GM18868 (cell line): ENCODE measurements at regions not wholly inside any gene's neighbourhood (a gene's known extent, or its start where the extent isn't known, plus 50 kb on each side); places are given as distances from the start of the nearest gene placed in this dataset.
"Not testable (repeated sequence)": the region's sequence is repeated elsewhere in the genome, so short reads cannot be mapped to it uniquely, and the experiment has no call there.

ENCODE experiments used
- ATAC-seq: cut with Tn5 transposase; IDR thresholded peaks from one replicate; pipeline ENCODE4 v1.9.1; 2021; ENCODE audit warnings: mild to moderate bottlenecking, moderate library complexity; ENCODE audit not compliant: unreplicated experiment

DNA sequence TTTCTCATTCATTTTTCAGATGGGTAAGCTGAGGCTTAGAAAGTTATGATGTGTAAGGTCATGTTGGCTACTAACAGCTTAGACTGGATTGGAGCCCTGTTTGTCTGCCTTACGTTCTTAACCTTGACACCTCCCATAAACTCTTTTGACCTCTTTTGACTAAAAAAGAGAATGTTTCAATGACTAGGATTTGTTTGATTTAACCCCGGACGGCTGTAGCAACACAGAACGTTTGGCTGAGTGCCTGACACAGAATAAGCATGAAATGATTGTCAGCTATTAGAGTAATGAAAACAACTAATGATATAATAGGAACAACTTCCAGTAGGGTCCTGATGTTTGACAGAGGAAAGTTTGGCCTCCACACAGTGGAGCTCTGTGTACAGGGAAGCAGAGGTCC lies 83.3 kb upstream of the PDZD8 start:
- no peak for ATAC-seq

DNA sequence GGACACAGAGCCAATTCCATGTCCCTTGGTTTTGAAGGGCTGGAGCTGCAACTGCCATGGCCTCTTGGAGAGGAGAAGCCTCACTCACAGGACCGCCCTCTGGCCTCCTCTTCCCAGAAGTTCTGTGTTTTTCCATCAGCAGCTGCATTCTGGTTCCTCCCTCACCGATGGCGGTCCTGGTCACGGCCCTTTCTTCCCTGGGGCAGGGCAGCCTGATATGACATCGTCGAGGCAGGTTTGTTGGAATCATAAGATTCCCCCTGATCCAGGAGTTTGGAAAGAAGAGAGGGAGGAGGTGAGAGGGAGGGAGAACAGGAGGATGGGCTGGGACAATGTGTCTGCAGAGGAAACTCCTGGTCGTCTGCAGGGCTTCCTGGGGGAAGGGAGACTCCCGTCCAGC lies 82.7 kb upstream of the PDZD8 start:
- no peak for ATAC-seq

DNA sequence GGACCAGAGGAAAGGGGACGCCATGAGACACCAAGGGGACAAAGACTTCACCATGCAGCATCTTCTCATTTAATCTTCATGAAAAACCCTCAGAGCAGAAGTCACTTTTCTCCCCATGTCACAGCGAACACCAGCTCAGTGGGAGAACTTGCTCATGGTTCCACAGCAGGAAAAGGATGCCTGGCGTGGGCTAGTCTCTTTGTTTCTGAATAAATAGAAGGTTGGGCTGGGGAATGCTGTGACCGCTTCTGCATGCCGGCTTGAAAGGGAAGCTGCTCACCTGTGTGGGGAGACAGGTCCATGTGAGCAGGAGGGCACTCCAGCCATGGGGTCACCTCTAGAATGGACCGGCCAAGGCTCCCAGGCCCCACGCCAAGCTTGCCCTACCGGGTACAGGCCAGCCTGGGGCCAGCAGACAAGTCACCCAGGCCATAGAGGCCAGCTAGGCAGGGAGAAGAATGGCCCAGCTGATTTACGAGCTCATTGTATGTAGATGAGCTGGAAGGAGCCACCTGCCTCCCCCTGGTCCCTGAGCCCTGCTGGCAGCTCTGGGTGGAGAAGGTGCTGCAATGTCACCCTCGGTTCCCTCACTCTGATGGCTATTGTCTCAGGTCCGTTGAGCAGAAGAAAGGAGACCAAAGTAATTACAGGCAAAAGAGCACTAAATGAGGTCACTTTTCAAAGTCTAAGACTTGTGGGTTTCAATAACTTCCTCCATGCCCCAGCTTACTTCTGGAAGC lies 82.0 kb upstream of the PDZD8 start:
- no peak for ATAC-seq

GRCh38 chr10:117455346-117455745 lies 80.1 kb upstream of the PDZD8 start:
- no peak for ATAC-seq

DNA sequence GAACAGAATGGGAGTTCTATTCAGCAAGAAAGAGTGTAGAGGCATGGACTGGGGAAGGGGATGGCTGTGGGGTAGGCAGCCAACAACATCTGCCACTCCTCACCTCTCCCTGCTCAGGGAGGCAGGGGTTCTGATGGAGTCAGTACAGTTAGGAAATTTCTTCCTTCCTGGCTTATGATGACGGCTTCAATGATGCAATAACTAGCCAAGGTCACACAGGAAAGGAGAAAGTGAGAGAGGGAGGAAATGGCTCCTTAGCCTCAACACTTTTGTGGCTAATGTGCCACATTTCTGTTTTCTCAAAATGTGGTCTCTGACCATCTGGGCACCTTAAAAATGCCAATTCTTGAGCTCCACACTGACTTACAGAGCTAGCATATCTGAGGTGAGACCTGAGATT lies 79.3 kb upstream of the PDZD8 start:
- no peak for ATAC-seq

DNA sequence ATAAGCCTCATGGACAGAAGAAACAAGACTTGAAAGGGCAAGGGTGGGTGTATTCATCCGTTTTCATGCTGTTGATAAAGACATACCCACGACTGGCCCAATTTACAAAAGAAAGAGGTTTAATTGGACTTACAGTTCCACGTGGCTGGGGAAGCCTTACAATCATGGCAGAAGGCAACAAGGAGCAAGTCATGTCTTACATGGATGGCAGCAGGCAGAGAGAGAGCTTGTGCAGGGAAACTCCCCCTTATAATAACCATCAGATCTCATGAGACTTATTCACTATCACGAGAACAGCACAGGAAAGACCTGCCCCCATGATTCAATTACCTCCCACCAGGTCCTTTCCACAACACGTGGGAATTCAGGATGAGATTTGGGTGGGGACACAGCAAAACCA lies 78.2 kb upstream of the PDZD8 start:
- not testable (repeated sequence) for ATAC-seq

- no peak for ATAC-seq
Observed at GRCh38 chr10:117450940-117451339, 75.7 kb upstream of the PDZD8 start.

DNA sequence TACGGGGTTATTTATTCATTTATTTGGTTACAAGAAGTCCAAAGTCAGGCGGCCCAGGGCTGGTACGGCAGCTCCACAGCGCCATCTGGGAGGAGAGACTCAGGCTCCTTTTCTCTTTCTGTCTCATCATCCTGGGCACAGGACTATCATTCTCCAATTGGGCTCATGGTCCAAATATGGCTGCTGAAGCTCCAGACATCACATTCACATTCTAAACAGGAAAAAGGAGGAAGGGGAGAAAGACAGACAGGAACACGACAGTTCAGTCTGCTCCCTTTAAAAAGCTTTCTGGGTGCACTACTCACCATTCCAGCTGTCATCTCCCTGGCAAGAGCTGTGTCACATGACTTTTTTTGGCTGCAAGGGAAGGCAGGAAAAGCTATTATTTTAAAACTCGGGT lies 74.4 kb upstream of the PDZD8 start:
- no peak for ATAC-seq

DNA sequence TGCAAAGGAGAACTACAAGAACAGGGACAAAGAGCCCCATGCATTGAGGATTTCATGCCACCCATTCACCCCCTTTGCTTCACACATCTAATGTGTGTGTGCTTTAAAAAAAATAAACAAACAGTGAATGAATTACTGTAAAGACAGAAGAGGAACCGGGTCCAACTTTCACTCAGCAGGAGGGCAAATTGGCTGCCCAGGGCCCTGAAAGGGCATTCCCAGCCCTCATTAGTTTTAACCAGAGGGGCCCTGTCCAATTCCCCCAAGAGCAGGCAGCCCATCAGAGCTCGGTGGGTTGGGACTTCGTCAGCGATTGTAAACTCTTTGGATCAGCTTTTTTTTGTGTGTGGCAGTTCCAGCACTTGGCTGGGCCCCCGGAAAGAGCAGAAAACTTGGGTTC lies 73.6 kb upstream of the PDZD8 start:
- ATAC-seq: no peak

- no peak for ATAC-seq
Observed at GRCh38 chr10:117445992-117446391, 70.8 kb upstream of the PDZD8 start.

- ATAC-seq: no peak
Observed at GRCh38 chr10:117444497-117445040, 69.3 kb upstream of the PDZD8 start.

- ATAC-seq: no peak
Observed at GRCh38 chr10:117443686-117444041, 68.4 kb upstream of the PDZD8 start.

- ATAC-seq: peak; percentile 83
Observed at GRCh38 chr10:117442944-117443685, 67.9 kb upstream of the PDZD8 start.

- ATAC-seq: no peak
Observed at GRCh38 chr10:117442521-117442920, 67.3 kb upstream of the PDZD8 start.

DNA sequence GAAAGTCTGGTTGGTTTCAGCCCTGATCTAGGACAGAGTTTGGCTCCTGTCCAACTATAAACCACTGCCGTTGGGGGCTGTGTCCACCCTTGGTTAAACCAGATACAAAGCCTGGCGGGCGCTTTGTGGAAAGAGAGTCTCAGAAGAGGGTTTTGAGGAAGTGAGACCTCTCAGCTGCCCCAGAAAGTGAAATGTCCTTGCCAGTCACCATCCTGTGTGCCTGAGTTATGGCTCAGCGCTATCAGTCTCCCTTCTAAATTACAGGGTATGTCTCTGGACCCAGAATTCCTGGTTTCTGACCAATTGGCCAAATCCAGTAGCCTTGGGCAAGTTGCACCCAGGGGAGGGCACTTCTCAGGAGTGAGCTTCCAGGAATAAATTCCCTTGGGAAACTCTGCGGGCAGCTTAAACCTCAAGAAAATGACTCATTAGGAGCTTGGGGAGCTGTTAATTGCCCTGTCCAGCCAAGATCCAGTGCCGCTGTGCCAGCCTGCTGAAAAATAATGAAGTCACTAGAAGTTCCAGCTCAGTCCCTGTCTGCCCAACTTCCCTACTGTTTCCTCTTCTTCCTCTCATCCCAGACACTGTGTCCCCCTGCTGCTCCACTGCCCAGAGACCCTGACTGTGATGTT lies 66.7 kb upstream of the PDZD8 start:
- peak; percentile 39 for ATAC-seq

GRCh38 chr10:117441361-117441760 lies 66.1 kb upstream of the PDZD8 start:
- ATAC-seq: no peak

DNA sequence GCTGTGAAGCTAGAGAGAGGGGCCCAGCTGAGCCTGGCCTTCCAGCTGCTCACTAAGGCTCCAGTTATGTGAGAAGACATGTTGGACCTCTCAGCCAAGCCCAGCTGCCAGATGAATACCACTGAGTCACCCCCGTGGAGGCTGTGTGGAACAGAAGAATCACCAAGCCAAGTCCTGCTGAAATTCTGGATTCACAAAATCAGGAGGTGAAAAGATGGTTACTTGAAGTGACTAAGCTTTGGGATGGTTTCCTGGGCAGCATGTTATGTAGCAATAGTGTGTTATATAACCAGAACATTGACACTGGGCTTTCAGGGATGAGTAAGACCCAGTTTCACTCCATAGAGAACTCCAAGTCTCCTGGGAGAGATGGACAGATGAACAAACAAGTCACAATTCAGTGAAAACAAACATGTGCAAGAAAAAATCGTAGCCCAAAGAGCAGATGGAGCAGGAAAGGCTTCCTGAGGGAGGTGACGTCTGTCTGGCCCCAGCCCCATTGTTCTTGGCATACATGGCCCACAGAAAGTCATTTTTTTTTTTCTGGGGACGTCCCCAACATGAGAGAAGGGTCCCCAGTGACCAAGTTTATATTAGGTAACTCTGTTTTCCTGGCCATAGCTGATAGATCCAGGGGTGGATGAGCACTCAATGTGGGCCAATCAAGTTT lies 64.1 kb upstream of the PDZD8 start:
- ATAC-seq: no peak

GRCh38 chr10:117432866-117433265 lies 57.6 kb upstream of the PDZD8 start:
- ATAC-seq: no peak

DNA sequence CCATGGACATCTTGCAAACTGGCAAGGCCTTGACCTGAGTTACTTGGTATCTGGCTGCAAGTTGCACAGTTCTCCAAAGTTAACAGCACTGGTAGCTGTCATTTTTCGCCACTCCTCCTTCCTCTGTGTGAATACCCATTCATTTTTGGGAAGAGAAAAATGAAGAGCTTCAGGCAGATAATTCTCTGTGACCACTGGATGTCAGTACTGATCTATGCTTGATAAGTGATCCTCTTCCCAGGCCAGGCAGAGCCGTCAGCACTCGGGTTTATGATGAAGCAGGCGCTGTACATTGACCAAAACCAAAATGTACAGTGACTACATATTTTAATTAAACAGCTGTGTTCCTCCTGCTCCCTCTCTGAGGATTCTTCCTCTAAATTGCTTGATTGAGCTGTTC lies 55.9 kb upstream of the PDZD8 start:
- ATAC-seq: no peak

GRCh38 chr10:117430535-117430934 lies 55.3 kb upstream of the PDZD8 start:
- not testable (repeated sequence) for ATAC-seq

GRCh38 chr10:117429643-117430265 lies 54.5 kb upstream of the PDZD8 start:
- ATAC-seq: no peak
